ENCODE measurements at regions not wholly inside any gene's neighbourhood (a gene's known extent, or its start where the extent isn't known, plus 50 kb on each side); places are given as distances from the start of the nearest gene placed in this dataset.
A peak's percentile ranks its signal among the peaks of the same experiment; 100 is the strongest.

GRCh38 chr5:39520232-39520572 lies 95.4 kb upstream of the DAB2 start:
- H3K4me3 ChIP-seq (ENCODE audit: control insufficient read depth, low read depth, low read length), result no peak overlapping the region
- no peak for TF ChIP-seq CTCF (IDR thresholded peaks at IDR 0.05; ENCODE audit: control insufficient read depth, insufficient read depth, low read depth, low read length, missing control alignments)
- DNase-seq (ENCODE audit: low read depth), result peak; percentile 54

GRCh38 chr5:39519566-39520231 lies 94.9 kb upstream of the DAB2 start:
- H3K4me3 ChIP-seq (ENCODE audit: control insufficient read depth, low read depth, low read length), result no peak overlapping the region
- no peak for TF ChIP-seq CTCF (IDR thresholded peaks at IDR 0.05; ENCODE audit: control insufficient read depth, insufficient read depth, low read depth, low read length, missing control alignments)
- DNase-seq (ENCODE audit: low read depth), result peak; percentile 63

DNA sequence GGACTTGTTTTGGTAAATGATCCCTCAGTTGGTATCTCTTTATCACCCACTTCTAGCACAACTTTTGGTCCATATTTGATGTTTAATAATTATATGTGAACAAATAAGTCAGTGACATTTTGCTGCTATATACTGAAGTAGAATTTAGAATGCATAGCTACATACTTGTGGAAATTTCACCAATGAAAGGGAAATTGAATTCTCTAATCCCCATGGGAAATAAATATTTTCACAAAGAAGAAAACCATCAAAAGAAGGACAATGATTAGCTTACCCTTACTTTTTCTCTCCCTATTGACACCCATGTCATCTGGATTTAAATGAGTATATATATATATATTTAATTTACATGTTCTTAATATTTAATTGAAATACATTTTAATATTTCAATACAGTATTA lies 94.3 kb upstream of the DAB2 start:
- TF ChIP-seq CTCF (IDR thresholded peaks at IDR 0.05; ENCODE audit: control insufficient read depth, insufficient read depth, low read depth, low read length, missing control alignments), result no peak
- no peak for DNase-seq (ENCODE audit: low read depth)

DNA sequence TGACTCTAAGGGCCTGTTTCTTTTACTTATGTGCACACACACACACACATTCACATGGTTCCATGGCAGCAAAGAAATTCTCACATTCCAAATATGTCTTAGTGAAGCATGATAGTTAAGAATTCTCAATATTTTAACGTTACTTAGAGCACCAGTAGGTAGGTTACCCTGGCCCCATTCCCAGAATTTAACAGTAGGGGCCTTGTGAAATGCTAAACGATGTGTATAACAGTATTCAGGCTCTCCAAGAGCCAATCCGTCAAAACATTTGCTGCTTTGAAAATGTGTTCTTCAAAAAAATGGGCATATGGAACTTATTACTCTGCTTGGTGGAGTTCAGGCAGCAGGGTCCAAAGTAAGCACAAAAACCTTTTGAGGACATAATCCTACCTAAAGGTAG lies 93.7 kb upstream of the DAB2 start:
- peak; percentile 84 for DNase-seq (ENCODE audit: low read depth)
- H3K4me3 ChIP-seq (ENCODE audit: control insufficient read depth, low read depth, low read length), result no peak overlapping the region
- TF ChIP-seq CTCF (IDR thresholded peaks at IDR 0.05; ENCODE audit: control insufficient read depth, insufficient read depth, low read depth, low read length, missing control alignments), result no peak

More for the DNA sequence above, 94.3 kb upstream of the DAB2 start:
- H3K4me3 ChIP-seq (ENCODE audit: control insufficient read depth, low read depth, low read length), result no peak overlapping the region

DNA sequence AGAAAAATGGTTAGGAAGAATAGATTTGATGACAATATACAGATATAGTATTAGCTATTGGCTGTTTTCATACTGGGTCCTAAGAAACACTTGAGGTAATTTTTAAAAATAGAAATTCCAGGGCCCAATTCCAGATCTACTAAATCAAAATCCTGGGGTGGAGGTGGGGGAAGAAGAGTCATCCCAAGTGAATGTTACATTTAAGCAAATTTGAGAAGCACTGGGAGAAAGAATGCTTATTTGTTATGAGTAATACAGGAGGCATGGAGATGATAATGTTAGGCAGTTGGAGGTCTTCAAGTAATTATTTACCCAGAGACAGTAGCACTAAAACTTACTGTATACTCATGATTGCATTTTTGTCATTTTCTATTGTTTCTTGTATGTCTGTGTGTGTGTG lies 93.0 kb upstream of the DAB2 start:
- peak; percentile 84 for DNase-seq (ENCODE audit: low read depth)
- H3K4me3 ChIP-seq (ENCODE audit: control insufficient read depth, low read depth, low read length), result no peak overlapping the region
- TF ChIP-seq CTCF (IDR thresholded peaks at IDR 0.05; ENCODE audit: control insufficient read depth, insufficient read depth, low read depth, low read length, missing control alignments), result no peak

DNA sequence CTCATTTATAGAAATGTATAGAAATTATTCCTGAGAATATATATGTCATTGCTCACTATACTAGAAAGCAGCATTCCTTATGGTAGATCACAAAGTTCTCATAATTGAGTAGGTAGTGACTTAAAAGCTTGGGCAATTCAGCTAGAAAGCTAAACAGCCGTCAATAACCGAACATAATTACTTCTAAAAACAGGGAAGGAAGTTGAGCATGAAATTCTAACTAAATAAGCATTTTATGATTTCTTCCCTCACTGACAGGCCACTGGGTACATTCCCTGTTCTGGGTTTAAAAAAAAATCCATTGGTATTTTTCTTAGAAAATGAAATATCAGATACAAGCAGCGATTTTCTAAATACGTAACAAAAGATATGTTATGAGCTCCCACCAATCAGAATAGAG lies 91.1 kb upstream of the DAB2 start:
- TF ChIP-seq CTCF (IDR thresholded peaks at IDR 0.05; ENCODE audit: control insufficient read depth, insufficient read depth, low read depth, low read length, missing control alignments), result no peak
- DNase-seq (ENCODE audit: low read depth), result no peak
- no peak overlapping the region for H3K4me3 ChIP-seq (ENCODE audit: control insufficient read depth, low read depth, low read length)

DNA sequence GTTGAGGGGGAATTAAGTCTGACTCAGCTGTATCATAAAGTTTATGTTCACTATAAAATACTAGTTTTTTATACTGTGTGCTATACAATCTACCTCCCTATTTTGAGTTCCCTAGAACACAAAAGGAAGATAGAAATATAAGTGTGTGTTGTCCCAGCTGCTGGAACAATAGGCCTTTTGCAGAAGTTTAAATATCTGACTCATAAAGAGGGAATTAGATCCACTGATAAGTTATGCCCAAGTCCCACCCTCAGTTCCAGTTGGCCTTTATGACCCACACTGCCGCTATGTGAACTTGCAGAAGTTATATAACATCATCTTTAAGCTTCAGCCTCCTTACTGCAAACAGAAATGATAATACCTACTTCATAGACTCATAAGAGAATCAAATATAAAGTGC lies 88.5 kb upstream of the DAB2 start:
- no peak for TF ChIP-seq CTCF (IDR thresholded peaks at IDR 0.05; ENCODE audit: control insufficient read depth, insufficient read depth, low read depth, low read length, missing control alignments)
- DNase-seq (ENCODE audit: low read depth), result no peak
- H3K4me3 ChIP-seq (ENCODE audit: control insufficient read depth, low read depth, low read length), result no peak overlapping the region
